ENCODE measurements at regions not wholly inside any gene's neighbourhood (a gene's known extent, or its start where the extent isn't known, plus 50 kb on each side); places are given as distances from the start of the nearest gene placed in this dataset.
"Not testable (repeated sequence)": the region's sequence is repeated elsewhere in the genome, so short reads cannot be mapped to it uniquely, and the experiment has no call there.

- in situ Hi-C loops (cut with MboI; ENCODE audit: low sequenced_read_pairs) = no loop called here
These were observed 347.3 kb upstream of the HNRNPA3 start for GRCh38 chr2:176865336-176865735.

- in situ Hi-C loops (cut with MboI; ENCODE audit: low sequenced_read_pairs) = no loop called here
These were observed 340.2 kb upstream of the HNRNPA3 start for GRCh38 chr2:176872406-176872805.

GRCh38 chr2:176873403-176873802 lies 339.2 kb upstream of the HNRNPA3 start:
- in situ Hi-C loops (cut with MboI; ENCODE audit: low sequenced_read_pairs) = no loop called here

- in situ Hi-C loops (cut with MboI; ENCODE audit: low sequenced_read_pairs) = no loop called here
These were observed 336.0 kb upstream of the HNRNPA3 start for GRCh38 chr2:176876493-176877103.

- in situ Hi-C loops (cut with MboI; ENCODE audit: low sequenced_read_pairs) = no loop called here
These were observed 333.1 kb upstream of the HNRNPA3 start for GRCh38 chr2:176879426-176879995.

GRCh38 chr2:176882045-176882444 lies 330.5 kb upstream of the HNRNPA3 start:
- in situ Hi-C loops (cut with MboI; ENCODE audit: low sequenced_read_pairs) = not testable (repeated sequence)

- in situ Hi-C loops (cut with MboI; ENCODE audit: low sequenced_read_pairs) = no loop called here
These were observed 327.5 kb upstream of the HNRNPA3 start for GRCh38 chr2:176885001-176885643.

GRCh38 chr2:176885661-176886060 lies 326.9 kb upstream of the HNRNPA3 start:
- in situ Hi-C loops (cut with MboI; ENCODE audit: low sequenced_read_pairs) = no loop called here

GRCh38 chr2:176891105-176891504 lies 321.5 kb upstream of the HNRNPA3 start:
- in situ Hi-C loops (cut with MboI; ENCODE audit: low sequenced_read_pairs) = no loop called here

GRCh38 chr2:176891857-176892256 lies 320.7 kb upstream of the HNRNPA3 start:
- in situ Hi-C loops (cut with MboI; ENCODE audit: low sequenced_read_pairs) = no loop called here

GRCh38 chr2:176892676-176893226 lies 319.8 kb upstream of the HNRNPA3 start:
- in situ Hi-C loops (cut with MboI; ENCODE audit: low sequenced_read_pairs) = no loop called here

- in situ Hi-C loops (cut with MboI; ENCODE audit: low sequenced_read_pairs) = no loop called here
These were observed 317.4 kb upstream of the HNRNPA3 start for GRCh38 chr2:176895158-176895557.

GRCh38 chr2:176902454-176902853 lies 310.1 kb upstream of the HNRNPA3 start:
- in situ Hi-C loops (cut with MboI; ENCODE audit: low sequenced_read_pairs) = no loop called here

GRCh38 chr2:176904053-176904452 lies 308.5 kb upstream of the HNRNPA3 start:
- in situ Hi-C loops (cut with MboI; ENCODE audit: low sequenced_read_pairs) = not testable (repeated sequence)

GRCh38 chr2:176907341-176907740 lies 305.3 kb upstream of the HNRNPA3 start:
- in situ Hi-C loops (cut with MboI; ENCODE audit: low sequenced_read_pairs) = no loop called here

GRCh38 chr2:176910828-176911227 lies 301.8 kb upstream of the HNRNPA3 start:
- in situ Hi-C loops (cut with MboI; ENCODE audit: low sequenced_read_pairs) = no loop called here

- in situ Hi-C loops (cut with MboI; ENCODE audit: low sequenced_read_pairs) = no loop called here
These were observed 298.6 kb upstream of the HNRNPA3 start for GRCh38 chr2:176913955-176914354.

- in situ Hi-C loops (cut with MboI; ENCODE audit: low sequenced_read_pairs) = no loop called here
These were observed 298.2 kb upstream of the HNRNPA3 start for GRCh38 chr2:176914371-176914770.

- in situ Hi-C loops (cut with MboI; ENCODE audit: low sequenced_read_pairs) = not testable (repeated sequence)
These were observed 290.0 kb upstream of the HNRNPA3 start for GRCh38 chr2:176922545-176922944.

- in situ Hi-C loops (cut with MboI; ENCODE audit: low sequenced_read_pairs) = no loop called here
These were observed 289.4 kb upstream of the HNRNPA3 start for GRCh38 chr2:176923205-176923604.

- in situ Hi-C loops (cut with MboI; ENCODE audit: low sequenced_read_pairs) = no loop called here
These were observed 287.6 kb upstream of the HNRNPA3 start for GRCh38 chr2:176924909-176925534.

GRCh38 chr2:176926453-176926852 lies 286.1 kb upstream of the HNRNPA3 start:
- in situ Hi-C loops (cut with MboI; ENCODE audit: low sequenced_read_pairs) = no loop called here
